GM12891 (cell line): ENCODE measurements at regions not wholly inside any gene's neighbourhood (a gene's known extent, or its start where the extent isn't known, plus 50 kb on each side); places are given as distances from the start of the nearest gene placed in this dataset.

Experiments
- POLR2A ChIP-seq: IDR thresholded peaks from 2 replicates; pipeline ENCODE4 v1.6.1; 2011; ENCODE audit warnings: low read depth, low read length, control low read depth
- TAF1 ChIP-seq: IDR thresholded peaks from 2 replicates; pipeline ENCODE4 v1.6.1; 2011; ENCODE audit warnings: low read depth, low read length, control low read depth

- TF ChIP-seq TAF1 (no peak), POLR2A (no peak)
Measured at GRCh38 chr4:121551271-121551670, 145.5 kb downstream of the ANXA5 start.
